Endothelial cell of umbilical vein (primary cell): ENCODE measurements at regions not wholly inside any gene's neighbourhood (a gene's known extent, or its start where the extent isn't known, plus 50 kb on each side); places are given as distances from the start of the nearest gene placed in this dataset.

Experiments used
- CTCF ChIP-seq, 2 donors: IDR thresholded peaks; 1 replicate in 1 of 2; 2 replicates in 1 of 2; pipeline ENCODE4 v1.5.1; 2011; ENCODE audit warnings: low read length in 2 of 2, mild to moderate bottlenecking in 2 of 2, moderate library complexity in 2 of 2, control low read depth in 1 of 2, inconsistent platforms in 1 of 2, low read depth in 1 of 2; ENCODE audit not compliant: insufficient read depth in 1 of 2; ENCODE audit errors: extremely low read depth in 1 of 2
- MAX ChIP-seq: IDR thresholded peaks from 2 replicates; pipeline ENCODE4 v1.6.1; 2011; ENCODE audit not compliant: insufficient read depth, insufficient read length
- POLR2A ChIP-seq: IDR thresholded peaks from 2 replicates; pipeline ENCODE4 v1.6.1; 2012; ENCODE audit warnings: low read depth, mild to moderate bottlenecking, control low read depth, low read length

- TF ChIP-seq CTCF (IDR thresholded peaks at IDR 0.05; ENCODE audit: extremely low read depth in 1 of 2, insufficient read depth in 1 of 2, low read depth in 1 of 2, low read length in 2 of 2) (no peak), POLR2A (no peak), MAX (no peak)
These were observed 542.1 kb downstream of the ADCYAP1 start for GRCh38 chr18:1446765-1447164.
